Mesenchymal stem cell (in vitro differentiated cells and primary cell): ENCODE measurements at regions not wholly inside any gene's neighbourhood (a gene's known extent, or its start where the extent isn't known, plus 50 kb on each side); places are given as distances from the start of the nearest gene placed in this dataset.

ENCODE experiments used
- DNase-seq: peaks from one replicate; pipeline ENCODE4 v3.0.0-alpha.2; 2013
- H2AFZ ChIP-seq: one replicate; pipeline ENCODE4 v1.6.1; 2013; ENCODE audit warnings: low read depth, mild to moderate bottlenecking, control low read depth, inconsistent platforms, low read length, moderate library complexity
- H2AK5ac ChIP-seq: 2 replicates; pipeline ENCODE4 v1.6.1; 2013; ENCODE audit warnings: low read length, moderate library complexity, mild to moderate bottlenecking, inconsistent platforms; ENCODE audit not compliant: severe bottlenecking
- H2BK120ac ChIP-seq: one replicate; pipeline ENCODE4 v1.6.1; 2013; ENCODE audit warnings: low read depth, mild to moderate bottlenecking, inconsistent platforms, low read length, moderate library complexity
- H2BK12ac ChIP-seq, 2 experiments: one replicate each; pipeline ENCODE4 v1.6.1; 2013; ENCODE audit warnings: inconsistent platforms in 2 of 2, low read length in 2 of 2, mild to moderate bottlenecking in 2 of 2, moderate library complexity in 2 of 2, control low read depth in 1 of 2
- H2BK15ac ChIP-seq: one replicate; pipeline ENCODE4 v1.6.1; 2013; ENCODE audit warnings: mild to moderate bottlenecking, low read depth, inconsistent platforms; ENCODE audit not compliant: poor library complexity, severe bottlenecking
- H2BK5ac ChIP-seq: 2 replicates; pipeline ENCODE4 v1.6.1; 2013; ENCODE audit warnings: low read depth, mild to moderate bottlenecking, low read length, control low read depth, inconsistent platforms; ENCODE audit not compliant: poor library complexity, severe bottlenecking
- H3K14ac ChIP-seq, 2 experiments: one replicate each; pipeline ENCODE4 v1.6.1; 2013; ENCODE audit warnings: inconsistent platforms in 2 of 2, low read length in 2 of 2, control low read depth in 1 of 2, mild to moderate bottlenecking in 1 of 2, moderate library complexity in 1 of 2
- H3K18ac ChIP-seq, 2 experiments: one replicate each; pipeline ENCODE4 v1.6.1; 2013; ENCODE audit warnings: inconsistent platforms in 2 of 2, low read length in 2 of 2, control low read depth in 1 of 2, low read depth in 1 of 2, mild to moderate bottlenecking in 1 of 2
- H3K23ac ChIP-seq, 2 experiments: one replicate each; pipeline ENCODE4 v1.6.1; 2013; ENCODE audit warnings: inconsistent platforms in 2 of 2, low read length in 2 of 2, mild to moderate bottlenecking in 2 of 2, moderate library complexity in 2 of 2, control low read depth in 1 of 2
- H3K27ac ChIP-seq: 2 replicates; pipeline ENCODE4 v1.5.1; 2013; ENCODE audit warnings: mild to moderate bottlenecking, moderate library complexity, low read length, control low read depth, inconsistent platforms; ENCODE audit not compliant: poor library complexity, severe bottlenecking
- H3K27me3 ChIP-seq, 2 experiments: 2 replicates each; pipeline versions ENCODE4 v1.6.1 to v1.7.0; 2013; ENCODE audit warnings: low read length in 2 of 2, mild to moderate bottlenecking in 2 of 2, moderate library complexity in 2 of 2, control low read depth in 1 of 2, inconsistent platforms in 1 of 2; ENCODE audit not compliant: control insufficient read depth in 1 of 2, insufficient read depth in 1 of 2
- H3K36me3 ChIP-seq, 2 experiments: 2 replicates each; pipeline versions ENCODE4 v1.6.1 to v1.7.0; 2013; ENCODE audit warnings: low read length in 2 of 2, control low read depth in 1 of 2, inconsistent platforms in 1 of 2, low read depth in 1 of 2, mild to moderate bottlenecking in 1 of 2; ENCODE audit not compliant: insufficient read depth in 2 of 2, control insufficient read depth in 1 of 2
- H3K4ac ChIP-seq, 2 experiments: one replicate each; pipeline ENCODE4 v1.6.1; 2013; ENCODE audit warnings: inconsistent platforms in 2 of 2, low read length in 2 of 2, mild to moderate bottlenecking in 2 of 2, moderate library complexity in 2 of 2, control low read depth in 1 of 2, low read depth in 1 of 2
- H3K4me1 ChIP-seq: 2 replicates; pipeline ENCODE4 v1.6.1; 2013; ENCODE audit warnings: low read depth, low read length, control low read depth; ENCODE audit not compliant: control insufficient read depth, insufficient read depth
- H3K4me2 ChIP-seq: 2 replicates; pipeline ENCODE4 v1.6.1; 2013; ENCODE audit warnings: low read length, mild to moderate bottlenecking, inconsistent platforms; ENCODE audit not compliant: poor library complexity, severe bottlenecking
- H3K4me3 ChIP-seq, 2 experiments: 2 replicates each; pipeline versions ENCODE4 v1.5.1 to v1.7.0; 2013; ENCODE audit warnings: low read length in 2 of 2, mild to moderate bottlenecking in 2 of 2, control low read depth in 1 of 2, low read depth in 1 of 2; ENCODE audit not compliant: insufficient read depth in 1 of 2
- H3K79me1 ChIP-seq: replicated peaks from 2 replicates; pipeline ENCODE4 v1.6.1; 2013; ENCODE audit warnings: mild to moderate bottlenecking, control low read depth, low read length, inconsistent platforms; ENCODE audit not compliant: poor library complexity, severe bottlenecking
- H3K9ac ChIP-seq: 2 replicates; pipeline ENCODE4 v1.7.0; 2013; ENCODE audit warnings: mild to moderate bottlenecking, low read length, moderate library complexity
- H3K9me3 ChIP-seq: 2 replicates; pipeline ENCODE4 v1.7.0; 2013; ENCODE audit warnings: mild to moderate bottlenecking, low read length; ENCODE audit not compliant: control insufficient read depth
- H4K8ac ChIP-seq: one replicate; pipeline ENCODE4 v1.6.1; 2013; ENCODE audit warnings: inconsistent platforms, mild to moderate bottlenecking, low read length, moderate library complexity
- H4K91ac ChIP-seq: one replicate; pipeline ENCODE4 v1.6.1; 2013; ENCODE audit warnings: mild to moderate bottlenecking, low read length, inconsistent platforms
- WGBS: methylation state at CpG from one replicate; pipeline ENCODE4 v1.1.7; 2013; ENCODE audit warnings: mixed read lengths; 5-methylcytosine and 5-hydroxymethylcytosine counted together

- H4K91ac ChIP-seq, result no peak overlapping the region
- H3K14ac ChIP-seq, result no peak overlapping the region
- no peak overlapping the region for H2BK12ac ChIP-seq
- H2BK120ac ChIP-seq, result no peak overlapping the region
- peaks cover 15 to 34% of the 10 kb centered on the region in 2 experiments for H3K27me3 ChIP-seq
- H2AK5ac ChIP-seq, result no peak overlapping the region
- no peak overlapping the region for H3K4ac ChIP-seq
- H3K4me1 ChIP-seq, result peaks cover 9% of the 10 kb centered on the region
- no peak overlapping the region for H3K9ac ChIP-seq
- no peak overlapping the region for H3K23ac ChIP-seq
- 89% methylated on average over 8 of the region's 9 CpGs for WGBS
- H4K8ac ChIP-seq, result no peak overlapping the region
- H3K4me3 ChIP-seq, result no peak overlapping the region
- H3K27ac ChIP-seq, result no peak overlapping the region
- H2BK5ac ChIP-seq, result no peak overlapping the region
- DNase-seq, result no peak
- H2AFZ ChIP-seq, result no peak overlapping the region
- H3K9me3 ChIP-seq, result no peaks in the 10 kb centered on the region
- no peak overlapping the region for H2BK15ac ChIP-seq
- no peaks in the 10 kb centered on the region for H3K79me1 ChIP-seq
- no peak overlapping the region for H3K18ac ChIP-seq
- H3K4me2 ChIP-seq, result no peak overlapping the region
- no peaks in the 10 kb centered on the region for H3K36me3 ChIP-seq
These were observed 129.1 kb downstream of the DDX1 start for GRCh38 chr2:15720561-15721307.

- H3K4ac ChIP-seq, result no peak overlapping the region
- H4K91ac ChIP-seq, result no peak overlapping the region
- no peak overlapping the region for H2BK12ac ChIP-seq
- no peak overlapping the region for H2AFZ ChIP-seq
- H3K4me3 ChIP-seq, result no peak overlapping the region
- no peak overlapping the region for H2BK15ac ChIP-seq
- peaks cover 21 to 42% of the 10 kb centered on the region in 2 experiments for H3K27me3 ChIP-seq
- no peak overlapping the region for H2BK120ac ChIP-seq
- H2AK5ac ChIP-seq, result no peak overlapping the region
- no peak overlapping the region for H3K9ac ChIP-seq
- no peaks in the 10 kb centered on the region for H3K79me1 ChIP-seq
- no peak overlapping the region for H3K23ac ChIP-seq
- H3K18ac ChIP-seq, result no peak overlapping the region
- no peaks in the 10 kb centered on the region for H3K9me3 ChIP-seq
- no peak overlapping the region for H3K4me2 ChIP-seq
- H4K8ac ChIP-seq, result no peak overlapping the region
- 86% methylated on average over 9 of the region's 10 CpGs for WGBS
- peaks cover 6% of the 10 kb centered on the region for H3K4me1 ChIP-seq
- no peak for DNase-seq
- no peak overlapping the region for H3K14ac ChIP-seq
- no peak overlapping the region for H2BK5ac ChIP-seq
- no peaks in the 10 kb centered on the region for H3K36me3 ChIP-seq
- no peak overlapping the region for H3K27ac ChIP-seq
These were observed 129.9 kb downstream of the DDX1 start for GRCh38 chr2:15721411-15722067.

DNA sequence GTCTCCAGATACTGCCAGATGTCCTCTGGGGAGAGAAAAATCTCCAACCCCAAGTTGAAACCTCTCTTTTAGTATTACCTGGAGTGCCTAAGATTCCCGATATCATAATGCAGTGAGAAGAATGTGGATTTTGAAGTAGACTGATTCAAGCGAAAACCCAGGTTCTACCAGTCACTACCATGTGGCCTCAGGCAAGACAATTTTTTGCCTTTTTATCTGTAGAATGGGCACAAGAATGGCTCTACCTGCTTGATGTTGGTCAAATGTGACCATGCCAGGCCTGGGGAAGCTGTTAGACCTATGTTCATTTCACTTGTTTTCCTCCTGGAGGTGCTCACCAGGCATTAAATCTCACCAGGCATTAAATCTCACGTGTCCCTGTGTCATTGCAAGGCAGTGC is 131.3 kb downstream of the DDX1 start:
- Histone ChIP-seq H3K27ac (no peak overlapping the region), H3K9me3 (no peaks in the 10 kb centered on the region), H3K23ac (no peak overlapping the region), H3K14ac (no peak overlapping the region), H4K91ac (no peak overlapping the region), H2BK12ac (no peak overlapping the region), H2BK5ac (no peak overlapping the region), H3K4ac (no peak overlapping the region), H2BK120ac (no peak overlapping the region), H2BK15ac (no peak overlapping the region), H3K36me3 (no peaks in the 10 kb centered on the region), H3K79me1 (no peaks in the 10 kb centered on the region), H3K18ac (no peak overlapping the region), H3K4me3 (no peak overlapping the region), H2AK5ac (no peak overlapping the region), H3K27me3 (peaks cover 23 to 55% of the 10 kb centered on the region in 2 experiments), H2AFZ (no peak overlapping the region), H3K4me1 (no peaks in the 10 kb centered on the region), H3K9ac (no peak overlapping the region), H4K8ac (no peak overlapping the region), H3K4me2 (no peak overlapping the region)
- DNase-seq, result no peak
- 88% methylated on average over 3 of the region's 3 CpGs for WGBS

GRCh38 chr2:15724235-15724634 is 132.6 kb downstream of the DDX1 start:
- Histone ChIP-seq H3K4me3 (no peak overlapping the region), H2BK120ac (no peak overlapping the region), H3K27ac (no peak overlapping the region), H2BK12ac (no peak overlapping the region), H3K14ac (no peak overlapping the region), H3K23ac (no peak overlapping the region), H3K4me1 (no peaks in the 10 kb centered on the region), H2BK5ac (no peak overlapping the region), H2AK5ac (no peak overlapping the region), H3K4ac (no peak overlapping the region), H3K18ac (no peak overlapping the region), H2BK15ac (no peak overlapping the region), H4K8ac (no peak overlapping the region), H3K4me2 (no peak overlapping the region), H4K91ac (no peak overlapping the region), H2AFZ (no peak overlapping the region), H3K27me3 (peaks cover 23 to 66% of the 10 kb centered on the region in 2 experiments), H3K36me3 (no peaks in the 10 kb centered on the region), H3K9me3 (no peaks in the 10 kb centered on the region), H3K79me1 (no peaks in the 10 kb centered on the region), H3K9ac (no peak overlapping the region)
- 88% methylated on average over 6 of the region's 6 CpGs for WGBS
- no peak for DNase-seq
